GM18867 (cell line): ENCODE measurements at regions not wholly inside any gene's neighbourhood (a gene's known extent, or its start where the extent isn't known, plus 50 kb on each side); places are given as distances from the start of the nearest gene placed in this dataset.
"Not testable (repeated sequence)": the region's sequence is repeated elsewhere in the genome, so short reads cannot be mapped to it uniquely, and the experiment has no call there.

ENCODE experiments used
- ATAC-seq: cut with Tn5 transposase; IDR thresholded peaks from one replicate; pipeline ENCODE4 v1.9.1; 2021; ENCODE audit warnings: mild to moderate bottlenecking, moderate library complexity; ENCODE audit not compliant: unreplicated experiment

DNA sequence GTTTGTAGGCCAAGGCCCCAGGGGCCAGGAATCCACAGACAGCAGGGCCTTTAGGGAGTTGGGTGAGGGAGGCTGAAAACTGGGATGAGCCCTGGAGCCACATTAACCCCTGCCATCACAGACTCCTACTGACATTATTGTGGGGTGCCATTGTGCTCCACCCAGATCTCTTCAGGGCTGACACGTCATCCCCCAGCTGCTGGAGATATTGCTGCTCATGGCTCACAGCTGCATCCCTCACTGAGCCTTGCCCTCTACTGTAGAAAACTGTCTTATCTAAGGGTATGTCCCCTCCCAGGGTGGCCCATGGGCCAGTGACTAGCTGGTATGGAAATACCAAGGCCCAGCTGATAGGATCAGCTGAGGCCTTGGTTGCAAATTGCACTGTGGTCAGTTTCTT is 87.3 kb upstream of the PRR23C start:
- no peak for ATAC-seq

DNA sequence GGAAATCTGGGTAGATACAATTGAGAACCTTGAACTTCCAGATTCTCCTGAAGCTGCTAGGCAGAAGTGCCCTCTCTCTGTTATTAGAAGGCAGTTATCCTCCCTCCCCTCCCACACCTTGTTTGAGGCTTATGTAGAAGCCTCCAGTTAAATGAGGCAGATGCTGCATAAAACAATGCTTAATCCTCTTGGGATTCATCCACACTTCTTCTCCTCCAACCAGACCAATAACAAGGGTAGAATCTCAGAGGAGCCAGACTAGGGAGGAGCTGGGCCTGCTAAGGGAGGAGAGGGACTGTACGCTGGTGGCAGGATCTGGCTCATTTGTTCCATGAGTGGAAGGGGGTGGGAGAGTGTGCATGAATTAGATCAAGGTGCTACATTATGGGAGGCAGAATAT is 88.3 kb upstream of the PRR23C start:
- ATAC-seq, result no peak

DNA sequence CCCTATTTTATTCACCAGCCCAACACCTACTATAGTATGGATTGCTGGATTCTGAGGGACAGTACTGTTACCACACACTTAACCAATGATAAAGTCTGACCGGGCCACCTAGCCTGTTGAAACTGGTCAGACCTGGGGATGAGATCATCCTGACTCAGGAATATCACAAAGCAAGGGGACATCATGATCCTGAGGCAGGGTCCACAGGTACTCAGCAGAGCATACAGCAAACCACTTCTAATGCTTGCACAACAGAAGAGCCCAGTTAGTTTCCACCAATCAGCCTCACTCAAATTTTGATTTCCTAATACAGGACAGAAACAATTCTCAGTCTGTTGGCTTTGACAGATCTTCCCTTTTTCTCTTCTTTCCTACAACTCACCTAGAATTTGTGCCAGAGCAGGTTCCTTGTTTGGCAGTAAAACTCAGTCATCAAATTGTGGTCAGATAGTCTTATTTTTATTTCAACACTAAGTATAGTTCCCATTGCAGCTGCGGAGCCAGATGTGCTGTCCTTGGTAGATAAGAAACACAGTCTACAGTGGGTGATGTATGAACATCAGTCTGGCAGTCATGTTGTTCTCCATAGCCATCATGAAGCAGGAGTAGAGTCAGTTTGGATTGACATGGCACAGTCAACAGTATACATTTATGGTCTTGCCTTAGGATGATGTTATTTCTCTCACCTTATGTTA is 90.1 kb upstream of the PRR23C start:
- ATAC-seq, result no peak

DNA sequence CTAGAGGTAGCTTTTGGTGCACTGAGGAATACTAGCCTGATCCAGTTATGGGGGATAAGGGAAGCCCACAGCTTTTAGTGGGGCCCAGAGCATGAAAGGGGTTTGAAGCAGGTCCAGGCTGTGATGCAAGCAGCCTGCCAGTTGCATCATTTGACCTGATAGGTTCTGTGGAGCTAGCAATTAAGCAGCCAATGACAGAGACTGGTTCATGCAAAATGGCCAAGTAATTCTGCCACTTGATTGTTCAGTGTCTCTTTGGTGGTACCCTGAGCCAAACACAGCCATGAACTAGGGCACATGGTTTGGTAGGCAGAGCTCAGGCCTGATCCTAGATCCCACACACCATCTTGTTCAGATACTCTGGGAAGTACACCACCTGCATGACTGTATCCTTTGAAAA is 91.0 kb upstream of the PRR23C start:
- ATAC-seq, result no peak

DNA sequence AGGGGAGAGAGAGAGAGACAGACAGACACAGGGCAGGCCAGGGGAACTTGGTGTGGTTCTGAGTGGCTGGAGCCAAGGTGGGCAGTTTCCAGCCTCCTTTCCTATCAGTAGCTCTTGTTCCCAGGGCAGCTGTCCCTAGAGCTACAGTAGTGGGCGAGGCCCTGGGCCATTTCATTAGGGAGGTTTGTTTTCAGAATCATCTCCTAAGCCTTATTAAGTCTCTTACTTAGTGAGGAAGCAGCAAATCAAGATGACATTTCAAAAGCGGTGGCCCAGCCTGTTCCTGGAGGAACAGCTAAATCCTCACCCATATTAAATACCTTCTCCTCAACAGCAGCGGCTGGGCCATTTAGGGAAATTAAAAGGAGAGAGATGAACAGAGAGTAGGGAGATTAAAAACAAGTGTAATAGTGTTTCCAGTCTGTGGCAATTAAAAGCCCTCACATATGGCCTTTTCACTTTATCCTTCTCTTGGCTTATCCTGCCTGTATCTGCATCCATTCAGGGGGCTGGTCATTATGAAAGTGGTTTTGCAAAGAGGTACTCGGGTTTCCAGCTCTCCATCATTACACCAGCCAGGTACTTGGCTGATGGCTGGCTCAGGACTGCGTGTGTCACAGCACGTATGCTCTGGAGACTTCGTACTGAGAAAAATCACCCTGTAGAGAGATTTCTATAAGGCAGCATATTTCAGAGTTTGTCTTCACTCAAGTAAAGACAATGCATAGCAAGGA is 91.9 kb upstream of the PRR23C start:
- no peak for ATAC-seq

DNA sequence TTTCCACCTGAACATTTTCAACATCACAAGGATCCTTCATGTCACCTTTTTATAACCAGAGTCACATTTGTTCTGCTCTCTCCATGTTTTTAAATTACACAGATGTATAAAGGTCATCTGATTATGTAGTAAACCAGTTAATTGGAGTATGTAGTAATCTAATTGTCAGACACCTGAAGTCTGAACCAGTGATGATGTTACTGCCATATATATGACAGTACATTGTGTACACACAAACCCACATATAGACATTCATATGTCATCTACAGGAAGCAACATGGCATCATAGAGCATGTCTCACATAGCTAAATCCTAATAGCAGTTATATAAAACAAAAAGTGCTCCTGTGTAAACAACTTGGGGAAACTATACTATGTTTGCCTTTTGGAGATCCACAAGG is 95.9 kb upstream of the PRR23C start:
- ATAC-seq, result no peak

DNA sequence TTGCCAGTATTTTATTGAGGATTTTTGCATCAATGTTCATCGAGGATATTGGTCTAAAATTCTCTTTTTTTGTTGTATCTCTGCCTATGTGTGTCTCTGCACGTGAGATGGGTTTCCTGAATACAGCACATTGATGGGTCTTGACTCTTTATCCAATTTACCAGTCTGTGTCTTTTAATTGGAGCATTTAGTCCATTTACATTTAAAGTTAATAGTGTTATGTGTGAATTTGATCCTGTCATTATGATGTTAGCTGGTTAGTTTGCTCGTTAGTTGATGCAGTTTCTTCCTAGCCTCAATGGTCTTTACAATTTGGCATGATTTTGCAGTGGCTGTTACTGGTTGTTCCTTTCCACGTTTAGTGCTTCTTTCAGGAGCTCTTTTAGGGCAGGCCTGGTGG is 101.3 kb upstream of the PRR23C start:
- ATAC-seq, result not testable (repeated sequence)

DNA sequence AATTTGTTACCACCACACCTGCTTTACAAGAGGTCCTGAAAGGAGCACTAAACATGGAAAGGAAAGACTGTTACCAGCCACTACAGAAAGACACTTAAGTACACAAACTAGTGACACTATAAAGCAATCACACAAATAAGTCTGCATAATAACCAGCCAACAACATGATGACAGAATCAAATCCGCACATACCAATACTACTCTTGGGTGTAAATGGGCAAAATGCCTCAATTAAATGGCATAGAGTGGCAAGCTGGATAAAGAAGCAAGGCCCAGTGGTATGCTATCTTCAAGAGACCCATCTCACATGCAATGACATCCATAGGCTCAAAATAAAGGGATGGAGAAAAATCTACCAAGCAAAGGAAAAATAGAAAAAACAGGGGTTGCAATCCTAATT is 106.8 kb upstream of the PRR23C start:
- no peak for ATAC-seq

DNA sequence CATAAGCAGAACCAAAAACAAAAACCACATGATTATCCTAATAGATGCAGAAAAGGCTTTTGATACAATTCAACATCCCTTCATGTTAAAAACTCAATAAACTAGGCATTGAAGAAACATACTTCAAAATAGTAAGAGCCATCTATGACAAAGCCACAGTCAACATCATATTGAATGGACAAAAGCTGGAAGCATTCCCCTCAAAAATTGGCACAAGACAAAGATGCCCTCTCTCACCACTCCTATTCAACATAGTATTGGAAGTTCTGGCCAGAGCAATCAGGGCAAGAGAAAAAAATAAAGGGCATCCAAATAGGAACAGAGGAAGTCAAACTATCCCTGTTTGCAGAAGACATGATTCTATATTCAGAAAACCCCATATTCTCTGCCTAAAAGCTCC is 108.7 kb upstream of the PRR23C start:
- not testable (repeated sequence) for ATAC-seq

DNA sequence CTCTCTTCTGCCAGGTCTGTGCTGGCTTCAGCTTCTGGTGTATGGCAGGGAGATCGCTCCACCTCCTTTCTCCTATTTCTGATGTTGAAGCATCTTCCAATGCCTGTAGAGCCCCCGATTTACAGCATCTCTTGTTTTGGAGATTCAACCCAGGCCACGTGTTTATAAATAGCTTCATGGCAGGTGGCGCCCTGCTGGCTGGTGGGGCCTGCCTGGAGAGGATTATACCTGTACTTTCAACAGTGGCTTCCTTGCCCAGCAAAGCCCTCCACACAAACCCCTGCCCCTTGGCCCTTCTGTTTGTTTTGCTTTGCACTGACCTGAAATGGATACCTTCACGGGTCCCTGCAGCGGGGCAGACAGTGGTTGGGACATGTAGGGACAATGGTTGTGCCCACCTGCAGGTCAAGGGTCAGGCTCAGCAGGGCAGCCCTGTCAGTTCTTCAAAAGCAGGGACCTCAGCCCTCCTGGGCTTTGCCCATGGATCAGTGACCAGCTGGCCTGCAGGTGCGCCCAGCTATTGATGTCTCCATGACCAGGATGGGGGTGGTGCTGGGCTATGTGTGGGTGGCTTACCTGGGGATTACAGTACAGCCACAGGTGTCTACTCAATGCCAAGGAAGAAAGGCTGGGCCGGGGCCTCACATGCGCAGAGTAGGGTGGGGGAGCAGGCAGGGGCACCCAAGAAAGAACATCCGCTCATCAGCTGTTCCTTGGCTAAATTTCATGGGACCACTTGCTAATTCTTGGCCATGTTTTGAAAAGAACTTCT is 112.7 kb upstream of the PRR23C start:
- ATAC-seq, result no peak

DNA sequence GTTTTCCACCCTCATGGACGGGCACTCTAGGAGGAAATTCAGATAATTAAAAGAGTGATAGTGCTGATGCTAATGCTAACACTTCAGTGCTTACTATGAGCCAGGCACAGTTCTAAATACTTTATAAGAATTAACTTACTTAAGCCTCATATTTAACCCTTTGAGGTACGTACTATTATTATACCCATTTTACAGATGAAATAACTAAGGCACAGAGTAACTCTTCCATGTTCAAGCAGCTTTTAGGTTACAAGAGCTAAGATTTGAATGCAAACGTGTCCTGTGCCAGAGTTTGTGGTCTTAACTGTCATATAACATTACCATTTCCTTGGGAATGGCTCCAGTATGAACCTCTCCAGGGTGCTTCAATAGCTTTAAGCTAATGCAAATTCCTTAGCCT is 114.7 kb upstream of the PRR23C start:
- no peak for ATAC-seq

DNA sequence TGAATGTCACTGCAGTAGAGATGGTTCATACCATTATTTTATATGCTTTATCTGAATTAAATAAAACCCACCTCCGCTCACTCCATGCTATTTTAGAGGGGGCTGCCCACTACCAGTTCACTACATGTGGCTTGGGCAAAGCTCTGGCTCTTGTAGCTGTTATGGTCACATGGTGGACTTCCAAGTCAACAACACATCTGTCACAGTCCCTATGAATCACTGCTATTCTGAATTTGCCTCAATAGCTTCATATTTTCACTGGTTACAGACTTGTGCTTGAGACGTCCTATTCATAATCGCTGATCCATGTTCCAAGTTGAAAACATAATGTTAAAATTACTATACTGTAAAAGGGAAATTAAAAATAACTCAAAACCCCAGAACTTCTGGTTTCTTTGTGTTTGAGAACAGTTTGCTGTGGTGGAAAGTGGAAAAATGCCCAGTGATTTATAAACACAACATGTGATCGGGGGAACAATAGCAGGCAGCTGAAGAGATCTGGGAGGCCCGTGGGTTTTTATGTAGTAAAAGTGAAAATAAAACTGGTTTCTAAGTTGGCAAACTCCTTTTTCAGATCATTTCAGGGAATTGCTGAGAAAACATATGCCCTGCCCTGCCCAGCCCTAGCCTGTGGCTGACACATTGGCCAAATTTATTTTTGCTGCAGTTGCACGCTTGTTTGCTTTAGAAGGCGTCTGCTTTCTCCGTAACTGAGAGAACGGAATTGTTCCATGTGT is 128.8 kb upstream of the PRR23C start:
- ATAC-seq, result no peak

DNA sequence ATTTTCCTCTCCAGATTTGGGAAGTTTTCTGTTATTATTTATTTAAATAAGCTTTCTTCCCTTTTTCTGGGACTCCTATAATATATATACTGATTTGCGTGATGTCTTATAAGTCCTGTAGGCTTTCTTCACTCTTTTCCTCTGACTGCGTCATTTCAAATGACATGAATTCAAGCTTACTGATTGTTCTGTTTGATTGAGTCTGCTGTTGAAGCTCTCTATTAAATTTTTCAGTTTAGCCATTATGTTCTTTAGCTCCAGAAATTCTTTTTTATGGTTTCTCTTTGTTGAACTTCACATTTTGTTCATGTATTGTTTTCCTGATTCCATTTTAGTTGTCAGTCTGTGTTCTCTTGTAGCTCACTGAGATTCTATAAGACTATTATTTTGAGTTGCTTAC is 135.8 kb upstream of the PRR23C start:
- ATAC-seq, result no peak

DNA sequence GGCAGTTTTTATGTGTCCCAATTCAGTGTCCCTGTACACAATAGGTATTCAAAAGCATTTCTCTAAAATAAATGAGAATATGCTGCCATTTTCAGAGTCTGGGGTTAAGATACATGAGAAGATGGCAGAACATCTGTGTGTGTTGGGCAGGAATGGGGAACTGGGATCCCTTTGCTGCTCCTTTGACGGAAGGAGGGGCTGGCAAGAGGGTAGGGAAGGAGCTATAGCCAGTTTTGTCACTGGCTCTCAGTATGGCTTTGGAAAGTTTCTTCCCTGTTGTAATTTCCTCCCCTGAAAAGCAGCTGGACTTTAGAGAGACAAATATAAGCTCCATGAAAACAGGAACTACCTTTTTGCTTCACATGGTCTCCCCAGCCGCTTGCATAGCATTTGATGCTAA is 137.5 kb upstream of the PRR23C start:
- no peak for ATAC-seq

DNA sequence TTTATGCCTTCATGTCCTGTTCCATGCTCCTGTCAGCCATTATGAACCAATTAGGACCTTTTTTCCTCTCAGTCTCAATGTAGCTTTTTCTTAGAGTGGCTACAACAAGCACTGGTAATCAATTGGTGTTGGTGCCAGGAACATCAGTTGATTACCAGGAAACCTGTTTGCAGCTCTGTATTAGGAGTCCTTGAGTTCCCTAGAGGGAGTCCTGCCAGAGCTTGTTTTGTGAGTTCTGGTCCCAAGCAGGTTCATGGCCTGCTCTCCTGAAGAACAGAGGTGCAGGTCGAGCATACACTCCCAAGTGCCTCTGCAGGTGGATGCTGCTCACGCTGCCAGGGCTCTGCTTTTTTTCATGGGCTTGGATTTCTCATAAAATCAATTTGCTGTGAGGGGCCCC is 137.9 kb upstream of the PRR23C start:
- no peak for ATAC-seq

DNA sequence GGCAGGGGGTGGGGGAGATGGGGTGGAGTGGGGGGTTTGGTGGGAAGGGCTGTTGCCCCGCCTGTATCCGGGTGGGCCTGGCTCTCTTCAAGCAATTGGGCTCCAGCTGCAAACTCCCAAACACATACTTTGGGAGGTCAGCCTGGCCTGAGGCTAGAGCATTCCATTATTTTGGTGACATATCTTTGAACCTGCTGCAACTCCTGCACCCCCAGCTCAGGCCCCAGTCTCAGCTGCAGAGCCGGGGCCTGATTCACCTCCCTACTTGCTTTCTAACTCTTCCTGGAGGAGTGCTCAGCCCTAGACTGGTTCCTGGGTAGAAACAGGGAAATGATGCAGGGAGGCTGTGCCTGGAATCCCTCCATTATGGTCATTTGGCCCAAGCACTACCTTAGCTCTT is 140.8 kb upstream of the PRR23C start:
- no peak for ATAC-seq

DNA sequence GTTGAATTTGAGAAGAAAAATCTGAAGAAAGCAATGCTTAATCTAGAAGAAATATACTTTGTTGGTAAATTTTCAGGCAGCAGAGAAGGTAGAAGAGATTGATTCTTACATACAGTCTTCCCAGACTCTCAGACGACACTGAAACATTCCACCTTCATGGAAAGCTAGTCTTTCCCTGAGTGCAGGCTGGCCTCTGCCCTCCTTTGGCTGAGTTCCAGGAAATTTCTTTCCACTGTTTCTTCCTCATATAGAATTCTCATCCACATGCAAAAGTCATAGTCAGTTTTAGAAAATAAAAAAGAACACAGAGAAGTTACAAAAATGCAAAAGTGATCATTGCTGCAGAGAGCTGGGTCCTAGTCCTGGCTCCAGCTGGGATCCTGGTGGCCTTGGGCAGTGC is 142.5 kb upstream of the PRR23C start:
- ATAC-seq, result no peak

DNA sequence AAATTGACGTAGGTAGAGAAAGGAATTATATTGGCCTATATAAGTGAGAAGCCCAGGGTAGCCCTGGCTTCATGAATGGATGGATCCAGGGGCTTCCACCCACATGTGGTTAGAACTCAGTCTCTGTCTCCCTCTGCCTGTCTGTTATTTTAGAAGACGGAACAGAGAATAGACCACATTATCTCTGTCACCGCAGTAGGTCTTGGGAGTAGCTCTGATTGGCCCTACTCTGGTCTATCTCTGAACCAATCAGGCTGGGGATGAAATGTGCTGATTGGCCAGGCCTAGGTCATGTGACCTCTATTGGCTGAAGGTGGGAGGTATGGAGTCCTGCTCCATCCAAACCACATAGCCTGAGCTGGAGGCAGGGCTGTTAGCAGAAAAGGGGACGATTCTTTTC is 143.0 kb upstream of the PRR23C start:
- ATAC-seq, result no peak

DNA sequence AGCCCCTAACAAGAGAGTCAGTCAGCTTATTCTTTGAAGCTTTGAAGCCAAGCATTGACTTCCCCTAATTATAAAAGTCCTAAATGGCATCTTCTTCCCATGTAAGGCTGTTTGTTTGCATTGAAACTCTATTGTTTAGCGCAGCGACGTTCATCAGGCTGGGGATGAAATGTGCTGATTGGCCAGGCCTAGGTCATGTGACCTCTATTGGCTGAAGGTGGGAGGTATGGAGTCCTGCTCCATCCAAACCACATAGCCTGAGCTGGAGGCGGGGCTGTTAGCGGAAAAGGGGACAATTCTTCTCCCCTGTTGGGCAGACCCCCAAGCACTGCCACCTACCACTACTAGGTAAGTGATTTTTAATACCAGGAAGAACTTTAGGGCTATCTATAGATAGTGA is 145.3 kb upstream of the PRR23C start:
- no peak for ATAC-seq

DNA sequence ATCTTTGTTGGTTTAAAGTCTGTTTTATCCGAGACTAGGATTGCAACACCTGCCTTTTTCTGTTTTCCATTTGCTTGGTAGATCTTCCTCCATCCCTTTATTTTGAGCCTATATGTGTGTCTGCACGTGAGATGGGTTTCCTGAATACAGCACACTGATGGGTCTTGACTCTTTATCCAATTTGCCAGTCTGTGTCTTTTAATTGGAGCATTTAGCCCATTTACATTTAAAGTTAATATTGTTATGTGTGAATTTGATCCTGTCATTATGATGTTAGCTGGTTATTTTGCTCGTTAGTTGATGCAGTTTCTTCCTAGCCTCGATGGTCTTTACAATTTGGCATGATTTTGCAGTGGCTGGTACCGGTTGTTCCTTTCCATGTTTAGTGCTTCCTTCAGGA is 149.4 kb upstream of the MRPS22 start:
- ATAC-seq, result not testable (repeated sequence)

DNA sequence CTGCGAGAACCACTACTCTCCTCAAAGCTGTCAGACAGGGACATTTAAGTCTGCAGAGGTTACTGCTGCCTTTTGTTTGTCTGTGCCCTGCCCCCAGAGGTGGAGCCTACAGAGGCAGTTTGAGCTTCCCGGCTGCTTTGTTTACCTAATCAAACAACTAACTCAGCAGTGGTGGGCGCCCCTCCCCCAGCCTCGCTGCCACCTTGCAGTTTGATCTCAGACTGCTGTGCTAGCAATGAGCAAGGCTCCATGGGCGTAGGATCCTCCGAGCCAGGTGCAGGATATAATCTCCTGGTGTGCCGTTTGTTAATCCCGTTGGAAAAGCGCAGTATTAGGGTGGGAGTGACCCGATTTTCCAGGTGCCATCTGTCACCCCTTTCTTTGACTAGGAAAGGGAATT is 147.7 kb upstream of the MRPS22 start:
- ATAC-seq, result not testable (repeated sequence)
